ENCODE measurements at regions not wholly inside any gene's neighbourhood (a gene's known extent, or its start where the extent isn't known, plus 50 kb on each side); places are given as distances from the start of the nearest gene placed in this dataset.

- TF ChIP-seq, protein P1, sequence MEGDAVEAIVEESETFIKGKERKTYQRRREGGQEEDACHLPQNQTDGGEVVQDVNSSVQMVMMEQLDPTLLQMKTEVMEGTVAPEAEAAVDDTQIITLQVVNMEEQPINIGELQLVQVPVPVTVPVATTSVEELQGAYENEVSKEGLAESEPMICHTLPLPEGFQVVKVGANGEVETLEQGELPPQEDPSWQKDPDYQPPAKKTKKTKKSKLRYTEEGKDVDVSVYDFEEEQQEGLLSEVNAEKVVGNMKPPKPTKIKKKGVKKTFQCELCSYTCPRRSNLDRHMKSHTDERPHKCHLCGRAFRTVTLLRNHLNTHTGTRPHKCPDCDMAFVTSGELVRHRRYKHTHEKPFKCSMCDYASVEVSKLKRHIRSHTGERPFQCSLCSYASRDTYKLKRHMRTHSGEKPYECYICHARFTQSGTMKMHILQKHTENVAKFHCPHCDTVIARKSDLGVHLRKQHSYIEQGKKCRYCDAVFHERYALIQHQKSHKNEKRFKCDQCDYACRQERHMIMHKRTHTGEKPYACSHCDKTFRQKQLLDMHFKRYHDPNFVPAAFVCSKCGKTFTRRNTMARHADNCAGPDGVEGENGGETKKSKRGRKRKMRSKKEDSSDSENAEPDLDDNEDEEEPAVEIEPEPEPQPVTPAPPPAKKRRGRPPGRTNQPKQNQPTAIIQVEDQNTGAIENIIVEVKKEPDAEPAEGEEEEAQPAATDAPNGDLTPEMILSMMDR (IDR thresholded peaks at IDR 0.05; ENCODE audit: poor library complexity), result no peak
- no peak for TF ChIP-seq EZH2 (IDR thresholded peaks at IDR 0.05; ENCODE audit: borderline replicate concordance)
- TF ChIP-seq EZH2phosphoT487 (IDR thresholded peaks at IDR 0.05; ENCODE audit: low read depth, severe bottlenecking, unreplicated experiment), result no peak
Measured at GRCh38 chr6:76166874-76167273, 94.4 kb upstream of the IMPG1 start.

Data from hepatocyte (in vitro differentiated cells).